SJSA1 (cell line): ENCODE measurements at regions not wholly inside any gene's neighbourhood (a gene's known extent, or its start where the extent isn't known, plus 50 kb on each side); places are given as distances from the start of the nearest gene placed in this dataset.
A peak's percentile ranks its signal among the peaks of the same experiment; 100 is the strongest.
"Not testable (repeated sequence)": the region's sequence is repeated elsewhere in the genome, so short reads cannot be mapped to it uniquely, and the experiment has no call there.

Source experiments
- DNase-seq, 2 experiments: peaks; one replicate each; pipeline ENCODE4 v3.0.0-alpha.2; 2015 to 2020; ENCODE audit warnings: low spot score in 2 of 2, low read depth in 1 of 2
- H3K27ac ChIP-seq: fragments of 250-450 bp; sonication (Bioruptor Pico); 2 replicates; pipeline ENCODE4 v1.5.1; 2020; ENCODE audit warnings: mild to moderate bottlenecking, moderate library complexity
- H3K27me3 ChIP-seq: fragments of 250-450 bp; sonication (Bioruptor Pico); replicated peaks from 2 replicates; pipeline ENCODE4 v1.5.1; 2020; ENCODE audit warnings: mild to moderate bottlenecking, moderate library complexity
- H3K36me3 ChIP-seq: fragments of 250-450 bp; sonication (Bioruptor Pico); 2 replicates; pipeline ENCODE4 v1.5.1; 2020; ENCODE audit warnings: mild to moderate bottlenecking
- H3K4me1 ChIP-seq: fragments of 250-450 bp; sonication (Bioruptor Pico); replicated peaks from 2 replicates; pipeline ENCODE4 v1.6.1; 2021; ENCODE audit warnings: mild to moderate bottlenecking
- H3K4me3 ChIP-seq: fragments of 250-450 bp; sonication (Bioruptor Pico); 2 replicates; pipeline ENCODE4 v1.5.1; 2020; ENCODE audit warnings: mild to moderate bottlenecking
- H3K9me3 ChIP-seq: fragments of 250-450 bp; sonication (Bioruptor Pico); replicated peaks from 2 replicates; pipeline ENCODE4 v1.5.1; 2020; ENCODE audit warnings: mild to moderate bottlenecking

GRCh38 chr20:1845163-1845523 is 50.1 kb upstream of the SIRPA start:
- Histone ChIP-seq H3K27ac (no peak overlapping the region), H3K36me3 (no peaks in the 10 kb centered on the region), H3K4me3 (no peak overlapping the region), H3K27me3 (no peaks in the 10 kb centered on the region), H3K4me1 (peaks cover 9% of the 10 kb centered on the region), H3K9me3 (no peaks in the 10 kb centered on the region; the same call in 1 of the 2 replicates)
- DNase-seq, result peak in 1 of 2 experiments; percentile 39

DNA sequence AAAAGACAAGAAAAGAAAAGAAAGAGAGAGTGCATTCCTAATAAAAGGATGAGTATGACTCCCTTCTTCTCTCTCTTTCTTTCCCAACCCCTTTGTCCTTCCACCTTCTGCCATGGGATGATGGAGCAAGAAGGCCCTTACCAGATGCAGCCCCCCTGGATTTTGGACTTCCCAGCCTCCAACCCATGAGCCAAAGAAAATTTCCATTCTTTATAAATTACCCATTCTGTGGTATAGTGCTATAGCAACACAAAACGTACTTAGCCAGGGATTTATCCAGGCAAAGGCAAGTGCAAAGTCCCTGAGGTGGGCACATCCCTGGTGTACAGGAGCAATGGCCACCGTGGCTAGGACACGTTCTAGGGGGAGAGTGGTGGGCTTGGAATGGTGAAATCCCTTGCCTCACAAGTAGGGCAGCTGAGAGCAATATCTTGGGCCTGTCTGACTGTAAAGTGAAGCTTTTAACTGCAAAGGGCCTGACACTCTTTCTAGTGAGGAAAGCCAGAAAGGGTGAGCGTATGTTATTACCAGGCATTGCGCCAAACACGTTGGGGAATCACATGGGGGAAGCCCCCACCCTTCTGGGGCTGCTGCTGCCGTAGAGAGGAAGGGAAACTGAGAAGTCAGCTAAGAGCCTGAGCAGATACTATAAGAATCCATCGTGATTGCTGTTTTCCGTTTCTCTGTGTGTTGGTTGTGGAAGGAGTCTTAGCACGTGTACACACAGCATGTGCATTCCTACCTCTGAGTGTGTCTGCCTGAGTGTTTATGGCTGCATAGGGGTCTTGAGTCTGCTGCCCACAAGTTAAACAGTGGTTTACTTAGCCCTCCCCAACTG is 50.7 kb upstream of the SIRPA start:
- DNase-seq, result no peak
- no peaks in the 10 kb centered on the region for H3K36me3 ChIP-seq
- H3K27ac ChIP-seq, result no peak overlapping the region
- no peaks in the 10 kb centered on the region; the same call in 1 of the 2 replicates for H3K9me3 ChIP-seq
- no peak overlapping the region for H3K4me3 ChIP-seq
- H3K4me1 ChIP-seq, result peaks cover 9% of the 10 kb centered on the region
- no peaks in the 10 kb centered on the region for H3K27me3 ChIP-seq

DNA sequence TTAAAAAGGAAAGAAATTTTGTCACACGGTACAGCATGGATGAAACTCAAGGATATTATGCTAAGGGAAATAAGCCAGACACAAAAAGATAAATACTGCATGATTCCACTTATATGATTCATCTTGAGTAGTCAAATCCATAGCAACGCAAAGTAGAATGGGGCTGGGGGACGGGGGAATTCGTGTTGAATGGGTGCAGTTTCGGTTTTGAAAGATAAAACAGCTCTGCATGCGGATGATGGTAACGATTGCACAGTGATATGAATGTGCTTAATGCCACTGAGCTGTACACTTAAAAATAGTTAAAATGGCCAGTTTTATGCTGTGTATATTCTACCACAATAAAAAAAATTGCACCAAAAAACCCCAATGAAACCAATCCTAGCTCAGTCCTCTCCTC is 52.9 kb upstream of the SIRPA start:
- Histone ChIP-seq H3K4me3 (no peak overlapping the region), H3K36me3 (no peaks in the 10 kb centered on the region), H3K27ac (no peak overlapping the region), H3K27me3 (no peaks in the 10 kb centered on the region), H3K4me1 (peaks cover 12% of the 10 kb centered on the region), H3K9me3 (peaks cover 3% of the 10 kb centered on the region; the same call in 1 of the 2 replicates)
- no peak for DNase-seq

- no peaks in the 10 kb centered on the region for H3K36me3 ChIP-seq
- peaks cover 12% of the 10 kb centered on the region for H3K4me1 ChIP-seq
- no peak for DNase-seq
- no peaks in the 10 kb centered on the region for H3K27me3 ChIP-seq
- no peak overlapping the region for H3K27ac ChIP-seq
- peaks cover 3% of the 10 kb centered on the region; the same call in 1 of the 2 replicates for H3K9me3 ChIP-seq
- no peak overlapping the region for H3K4me3 ChIP-seq
Observed at GRCh38 chr20:1841554-1842140, 53.6 kb upstream of the SIRPA start.

- H3K9me3 ChIP-seq, result peaks cover 3% of the 10 kb centered on the region; the same call in 1 of the 2 replicates
- H3K27ac ChIP-seq, result no peak overlapping the region
- DNase-seq, result no peak
- no peaks in the 10 kb centered on the region for H3K27me3 ChIP-seq
- no peak overlapping the region for H3K4me3 ChIP-seq
- H3K36me3 ChIP-seq, result no peaks in the 10 kb centered on the region
- H3K4me1 ChIP-seq, result peaks cover 12% of the 10 kb centered on the region
Observed at GRCh38 chr20:1840817-1841553, 54.2 kb upstream of the SIRPA start.

DNA sequence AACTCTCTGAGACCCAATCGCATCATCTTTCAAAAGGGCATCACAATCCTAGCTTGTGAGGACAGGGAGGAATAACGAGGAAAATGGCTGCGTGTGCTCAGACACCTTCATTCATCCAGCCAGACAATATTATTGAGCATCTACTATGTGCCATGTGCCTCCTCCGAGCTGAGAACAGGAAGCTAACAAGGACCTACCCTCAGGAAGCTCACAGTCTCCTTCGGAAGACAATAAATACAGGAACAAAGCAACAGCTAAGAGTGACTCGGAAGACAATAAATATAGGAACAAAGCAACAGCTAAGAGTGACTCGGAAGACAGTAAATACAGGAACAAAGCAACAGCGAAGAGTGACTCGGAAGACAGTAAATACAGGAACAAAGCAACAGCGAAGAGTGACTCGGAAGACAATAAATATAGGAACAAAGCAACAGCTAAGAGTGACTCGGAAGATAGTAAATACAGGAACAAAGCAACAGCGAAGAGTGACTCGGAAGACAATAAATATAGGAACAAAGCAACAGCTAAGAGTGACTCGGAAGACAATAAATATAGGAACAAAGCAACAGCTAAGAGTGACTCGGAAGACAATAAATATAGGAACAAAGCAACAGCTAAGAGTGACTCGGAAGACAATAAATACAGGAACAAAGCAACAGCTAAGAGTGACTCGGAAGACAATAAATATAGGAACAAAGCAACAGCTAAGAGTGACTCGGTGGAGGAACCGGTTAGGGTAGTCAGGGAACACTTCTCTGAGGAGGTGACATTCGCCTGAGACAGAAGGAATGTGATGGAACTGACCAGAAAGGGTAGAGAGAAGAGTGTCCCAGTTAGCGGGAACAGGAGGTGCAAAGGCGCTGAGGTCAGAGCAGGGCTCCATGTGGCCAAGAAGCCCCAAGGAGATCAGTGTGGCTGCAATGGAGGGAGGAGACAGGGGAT is 55.6 kb upstream of the SIRPA start:
- not testable (repeated sequence) for H3K27me3 ChIP-seq, H3K9me3 ChIP-seq, H3K4me3 ChIP-seq, H3K4me1 ChIP-seq, DNase-seq, H3K27ac ChIP-seq, H3K36me3 ChIP-seq

GRCh38 chr20:1838556-1839279 is 56.5 kb upstream of the SIRPA start:
- H3K27ac ChIP-seq, result no peak overlapping the region
- no peak for DNase-seq

DNA sequence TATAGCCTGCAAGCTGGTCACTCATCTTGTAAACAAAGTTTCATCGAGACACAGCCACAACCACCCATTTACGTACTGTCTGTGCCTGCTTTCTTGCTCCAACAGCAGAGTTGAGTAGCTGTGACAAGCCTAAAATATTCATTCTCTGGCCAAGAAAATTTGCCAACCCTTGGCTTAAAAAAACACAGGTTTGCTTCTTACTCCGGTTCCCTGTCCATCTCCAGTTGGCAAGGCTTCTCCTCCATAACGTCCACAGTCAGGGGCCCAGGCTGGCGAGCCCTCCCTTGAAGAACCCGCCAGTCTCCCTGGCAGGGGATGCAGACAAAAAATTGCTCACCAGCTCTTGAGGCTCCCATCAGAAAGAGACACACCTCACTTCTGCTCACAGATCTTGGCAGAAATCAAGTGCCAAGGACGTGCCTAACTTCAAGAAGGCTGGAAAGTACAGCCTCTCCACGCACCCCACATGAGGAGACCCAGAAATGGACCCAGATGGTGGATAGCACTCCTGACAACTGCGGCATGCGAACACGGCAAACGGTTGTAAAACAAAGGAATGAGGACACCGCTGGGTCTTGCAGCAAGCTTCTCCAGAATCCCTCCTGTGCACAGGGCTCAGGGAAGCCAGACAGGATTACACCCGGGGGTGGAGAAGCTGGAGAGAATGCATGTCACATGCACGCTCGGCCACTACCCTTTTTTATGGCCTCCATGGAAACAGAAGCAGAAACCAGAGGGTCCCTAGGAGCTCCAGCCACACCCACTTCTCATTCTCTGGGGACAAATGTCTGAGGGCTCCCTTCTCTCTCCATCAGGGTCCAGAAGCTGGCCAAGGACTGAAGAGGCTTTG is 59.8 kb upstream of the SIRPA start:
- peaks cover 15% of the 10 kb centered on the region for H3K4me1 ChIP-seq
- no peak for DNase-seq
- H3K27ac ChIP-seq, result no peak overlapping the region
- no peaks in the 10 kb centered on the region for H3K36me3 ChIP-seq
- H3K27me3 ChIP-seq, result no peaks in the 10 kb centered on the region
- H3K9me3 ChIP-seq, result peaks cover 3% of the 10 kb centered on the region; the same call in 1 of the 2 replicates
- H3K4me3 ChIP-seq, result no peak overlapping the region

More at GRCh38 chr20:1838556-1839279, 56.5 kb upstream of the SIRPA start:
- peaks cover 2% of the 10 kb centered on the region; the same call in 1 of the 2 replicates for H3K4me1 ChIP-seq
- no peak overlapping the region for H3K4me3 ChIP-seq
- no peaks in the 10 kb centered on the region for H3K36me3 ChIP-seq
- H3K27me3 ChIP-seq, result no peaks in the 10 kb centered on the region
- H3K9me3 ChIP-seq, result peaks cover 3% of the 10 kb centered on the region; the same call in 1 of the 2 replicates

- Histone ChIP-seq H3K27me3 (no peaks in the 10 kb centered on the region), H3K4me3 (no peak overlapping the region), H3K4me1 (peaks cover 19% of the 10 kb centered on the region), H3K9me3 (peaks cover 1% of the 10 kb centered on the region; the same call in 1 of the 2 replicates), H3K36me3 (no peaks in the 10 kb centered on the region), H3K27ac (no peak overlapping the region)
- DNase-seq, result no peak
Observed at GRCh38 chr20:1833728-1834726, 61.2 kb upstream of the SIRPA start.

DNA sequence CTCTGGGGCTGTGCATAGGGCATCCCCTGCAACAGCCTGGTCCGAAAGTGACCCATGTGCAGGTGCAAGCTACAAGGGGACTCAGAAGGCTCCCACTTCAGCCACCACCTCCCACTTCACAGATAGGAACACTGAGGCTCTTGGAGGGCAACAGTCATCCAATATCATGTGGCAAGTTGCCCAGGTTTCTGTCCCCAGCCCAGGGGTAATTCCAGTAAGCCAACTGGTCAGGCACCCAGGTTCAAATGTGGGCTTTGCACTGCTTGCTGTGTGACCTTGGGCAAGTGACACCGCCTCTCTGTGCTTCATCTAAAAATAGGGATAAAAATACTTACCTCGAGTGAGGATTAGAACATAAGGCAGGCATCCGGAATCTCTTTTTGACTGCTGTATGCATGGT is 62.0 kb upstream of the SIRPA start:
- H3K36me3 ChIP-seq, result no peaks in the 10 kb centered on the region
- no peaks in the 10 kb centered on the region for H3K27me3 ChIP-seq
- no peak for DNase-seq
- H3K4me1 ChIP-seq, result peaks cover 19% of the 10 kb centered on the region
- H3K4me3 ChIP-seq, result no peak overlapping the region
- H3K27ac ChIP-seq, result no peak overlapping the region
- H3K9me3 ChIP-seq, result no peaks in the 10 kb centered on the region

- peak in 1 of 2 experiments; percentile 23 for DNase-seq
- H3K4me3 ChIP-seq, result no peak overlapping the region
- no peaks in the 10 kb centered on the region for H3K27me3 ChIP-seq
- no peaks in the 10 kb centered on the region for H3K9me3 ChIP-seq
- H3K4me1 ChIP-seq, result peaks cover 19% of the 10 kb centered on the region
- H3K27ac ChIP-seq, result no peak overlapping the region
- no peaks in the 10 kb centered on the region for H3K36me3 ChIP-seq
Observed at GRCh38 chr20:1832634-1833033, 62.6 kb upstream of the SIRPA start.
